H9 (cell line): ENCODE measurements at regions not wholly inside any gene's neighbourhood (a gene's known extent, or its start where the extent isn't known, plus 50 kb on each side); places are given as distances from the start of the nearest gene placed in this dataset.

Experiments used
- DNase-seq: peaks from one replicate; pipeline ENCODE4 v3.0.0-alpha.2; 2017
- H2AFZ ChIP-seq: one replicate; pipeline ENCODE4 v1.6.1; 2013; ENCODE audit warnings: mild to moderate bottlenecking, low read length, control low read depth, moderate library complexity
- H2AK5ac ChIP-seq: 2 replicates; pipeline ENCODE4 v1.6.1; 2013; ENCODE audit warnings: low read length, control low read depth, mixed read lengths; ENCODE audit not compliant: insufficient read length
- H2BK120ac ChIP-seq: one replicate; pipeline ENCODE4 v1.6.1; 2013; ENCODE audit warnings: low read depth, mild to moderate bottlenecking, low read length, control low read depth, inconsistent platforms; ENCODE audit not compliant: poor library complexity, severe bottlenecking
- H2BK12ac ChIP-seq: 2 replicates; pipeline ENCODE4 v1.6.1; 2013; ENCODE audit warnings: low read length, control low read depth, mixed read lengths, low read depth; ENCODE audit not compliant: insufficient read length
- H2BK15ac ChIP-seq: 2 replicates; pipeline ENCODE4 v1.6.1; 2013; ENCODE audit warnings: low read depth, low read length, control low read depth
- H2BK20ac ChIP-seq: one replicate; pipeline ENCODE4 v1.6.1; 2013; ENCODE audit warnings: low read depth, mild to moderate bottlenecking, low read length, control low read depth, inconsistent platforms; ENCODE audit not compliant: poor library complexity, severe bottlenecking
- H2BK5ac ChIP-seq: 2 replicates; pipeline ENCODE4 v1.6.1; 2013; ENCODE audit warnings: low read length, control low read depth, mixed read lengths; ENCODE audit not compliant: insufficient read length
- H3K14ac ChIP-seq: 2 replicates; pipeline ENCODE4 v1.6.1; 2013; ENCODE audit warnings: low read length, control low read depth; ENCODE audit not compliant: insufficient read depth
- H3K18ac ChIP-seq: 2 replicates; pipeline ENCODE4 v1.6.1; 2013; ENCODE audit warnings: low read depth, mild to moderate bottlenecking, mixed read lengths, low read length, control low read depth; ENCODE audit not compliant: insufficient read length
- H3K23ac ChIP-seq: 2 replicates; pipeline ENCODE4 v1.6.1; 2013; ENCODE audit warnings: low read length, control low read depth, mixed read lengths, low read depth; ENCODE audit not compliant: insufficient read length
- H3K23me2 ChIP-seq: 2 replicates; pipeline ENCODE4 v1.6.1; 2013; ENCODE audit warnings: low read depth, mild to moderate bottlenecking, mixed read lengths, low read length, control low read depth; ENCODE audit not compliant: insufficient read length, poor library complexity, severe bottlenecking
- H3K27ac ChIP-seq: 2 replicates; pipeline ENCODE4 v1.5.1; 2013; ENCODE audit warnings: low read length, control low read depth, mixed read lengths, low read depth; ENCODE audit not compliant: insufficient read length
- H3K27me3 ChIP-seq: 2 replicates; pipeline ENCODE4 v1.6.1; 2013; ENCODE audit warnings: low read length, control low read depth, inconsistent platforms; ENCODE audit not compliant: insufficient read depth
- H3K4ac ChIP-seq: 2 replicates; pipeline ENCODE4 v1.6.1; 2013; ENCODE audit warnings: low read depth, mild to moderate bottlenecking, control low read depth, inconsistent platforms, low read length, moderate library complexity
- H3K4me1 ChIP-seq: 2 replicates; pipeline ENCODE4 v1.6.1; 2013; ENCODE audit warnings: low read length, control low read depth, inconsistent platforms; ENCODE audit not compliant: insufficient read depth
- H3K4me2 ChIP-seq: 2 replicates; pipeline ENCODE4 v1.6.1; 2013; ENCODE audit warnings: low read length, control low read depth, mixed read lengths; ENCODE audit not compliant: insufficient read length, insufficient read depth
- H3K56ac ChIP-seq: 2 replicates; pipeline ENCODE4 v1.6.1; 2013; ENCODE audit warnings: low read depth, mild to moderate bottlenecking, mixed read lengths, low read length, control low read depth; ENCODE audit not compliant: insufficient read length
- H3K79me1 ChIP-seq: 2 replicates; pipeline ENCODE4 v1.6.1; 2013; ENCODE audit warnings: low read depth, mild to moderate bottlenecking, moderate library complexity, low read length, control low read depth, inconsistent platforms; ENCODE audit not compliant: insufficient read depth, poor library complexity, severe bottlenecking
- H3K79me2 ChIP-seq: 2 replicates; pipeline ENCODE4 v1.6.1; 2013; ENCODE audit warnings: low read length, control low read depth, inconsistent platforms; ENCODE audit not compliant: insufficient read depth
- H3K9ac ChIP-seq: 2 replicates; pipeline ENCODE4 v1.6.1; 2013; ENCODE audit warnings: low read length, control low read depth, mixed read lengths; ENCODE audit not compliant: insufficient read length; ENCODE audit errors: extremely low read depth
- H3K9me3 ChIP-seq: one replicate; pipeline ENCODE4 v1.6.1; 2013; ENCODE audit warnings: low read depth, low read length, inconsistent platforms; ENCODE audit not compliant: control insufficient read depth
- H3T11ph ChIP-seq: one replicate; pipeline ENCODE4 v1.6.1; 2013; ENCODE audit warnings: mild to moderate bottlenecking, low read length, control low read depth, inconsistent platforms
- H4K20me1 ChIP-seq: one replicate; pipeline ENCODE4 v1.6.1; 2013; ENCODE audit not compliant: control insufficient read depth, insufficient read length, insufficient read depth
- H4K5ac ChIP-seq: 2 replicates; pipeline ENCODE4 v1.6.1; 2013; ENCODE audit warnings: low read depth, mild to moderate bottlenecking, mixed read lengths, low read length, control low read depth; ENCODE audit not compliant: insufficient read length
- H4K8ac ChIP-seq: replicated peaks from 2 replicates; pipeline ENCODE4 v1.6.1; 2013; ENCODE audit warnings: low read length, control low read depth, mixed read lengths, low read depth; ENCODE audit not compliant: insufficient read length
- H4K91ac ChIP-seq: 2 replicates; pipeline ENCODE4 v1.6.1; 2013; ENCODE audit warnings: low read depth, mild to moderate bottlenecking, moderate library complexity, mixed read lengths, low read length, control low read depth; ENCODE audit not compliant: insufficient read length
- H3K27ac Mint-ChIP-seq, 3 experiments: 2 replicates in 2 of 3; 3 replicates in 1 of 3; pipeline ENCODE4 v1.8.0; 2020 to 2021; ENCODE audit warnings: mixed read lengths in 3 of 3, mild to moderate bottlenecking in 1 of 3, moderate library complexity in 1 of 3
- H3K27me3 Mint-ChIP-seq: 2 replicates; pipeline ENCODE4 v1.8.0; 2021; ENCODE audit warnings: low read depth, mild to moderate bottlenecking, moderate library complexity, mixed read lengths
- H3K36me3 Mint-ChIP-seq, 3 experiments: 2 replicates in 2 of 3; 3 replicates in 1 of 3; pipeline ENCODE4 v1.8.0; 2020 to 2021; ENCODE audit warnings: low read depth in 3 of 3, mixed read lengths in 3 of 3; ENCODE audit not compliant: insufficient read depth in 1 of 3
- H3K4me1 Mint-ChIP-seq, 2 experiments: 2 replicates each; pipeline ENCODE4 v1.8.0; 2020; ENCODE audit warnings: mixed read lengths in 2 of 2
- H3K4me3 Mint-ChIP-seq, 2 experiments: 2 replicates in 1 of 2; 3 replicates in 1 of 2; pipeline ENCODE4 v1.8.0; 2020 to 2021; ENCODE audit warnings: mild to moderate bottlenecking in 2 of 2, mixed read lengths in 2 of 2, moderate library complexity in 1 of 2
- H3K9me3 Mint-ChIP-seq, 2 experiments: 2 replicates in 1 of 2; 3 replicates in 1 of 2; pipeline ENCODE4 v1.8.0; 2020; ENCODE audit warnings: mild to moderate bottlenecking in 2 of 2, mixed read lengths in 2 of 2, moderate library complexity in 1 of 2
- WGBS: extraction: QIAGEN DNeasy Blood & Tissue Kit; methylation state at CpG from one replicate; pipeline ENCODE4 v1.1.7; 2013; ENCODE audit warnings: missing lambda C conversion rate, low lambda C conversion rate, mixed read lengths; ENCODE audit not compliant: insufficient read length; ENCODE audit errors: extremely low coverage; 5-methylcytosine and 5-hydroxymethylcytosine counted together
- TF ChIP-seq, protein P1 (sequence below): fragments of 200-600 bp; sonication (generic); conservative IDR thresholded peaks from 3 replicates; pipeline ENCODE4 v1.8.0; 2021; ENCODE audit warnings: antibody characterized with exemption, mild to moderate bottlenecking

DNA sequence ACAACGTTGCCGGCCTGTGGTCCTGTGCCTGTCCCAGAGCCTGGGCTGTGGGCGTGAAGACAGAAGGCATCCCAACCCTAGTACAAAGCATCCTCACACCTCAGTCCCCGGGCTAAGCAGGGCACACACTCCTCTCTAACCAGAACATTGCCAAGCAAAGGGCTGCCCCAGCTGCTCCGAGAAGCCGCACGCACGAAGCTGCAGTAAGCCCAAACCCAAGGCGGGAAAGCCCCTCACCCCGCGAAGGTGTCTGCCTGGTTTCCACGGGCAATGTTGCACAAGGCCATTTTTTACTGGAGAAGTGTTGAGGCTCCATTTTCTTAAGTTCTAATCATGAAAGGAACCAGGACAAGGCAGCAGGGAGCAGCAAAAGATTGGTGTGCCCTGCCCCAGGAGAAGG, 519.0 kb downstream of the NPHP4 start:
- no peak overlapping the region for H2BK120ac ChIP-seq
- H3K14ac ChIP-seq = no peak overlapping the region
- no peak overlapping the region for H3K18ac ChIP-seq
- no peak overlapping the region for H3T11ph ChIP-seq
- no peak overlapping the region for H3K4me2 ChIP-seq
- WGBS = no CpG with 5 or more reads among the region's 12 CpGs
- Mint-ChIP-seq H3K27me3 (peaks cover 26% of the 10 kb centered on the region), H3K36me3 (no peaks in the 10 kb centered on the region), H3K4me3 (no peak overlapping the region), H3K27ac (no peak overlapping the region), H3K4me1 (peaks cover 17 to 26% of the 10 kb centered on the region in 2 experiments), H3K9me3 (no peaks in the 10 kb centered on the region; a peak in 2 of 5 replicates)
- H3K79me1 ChIP-seq = no peaks in the 10 kb centered on the region
- TF ChIP-seq, protein P1, sequence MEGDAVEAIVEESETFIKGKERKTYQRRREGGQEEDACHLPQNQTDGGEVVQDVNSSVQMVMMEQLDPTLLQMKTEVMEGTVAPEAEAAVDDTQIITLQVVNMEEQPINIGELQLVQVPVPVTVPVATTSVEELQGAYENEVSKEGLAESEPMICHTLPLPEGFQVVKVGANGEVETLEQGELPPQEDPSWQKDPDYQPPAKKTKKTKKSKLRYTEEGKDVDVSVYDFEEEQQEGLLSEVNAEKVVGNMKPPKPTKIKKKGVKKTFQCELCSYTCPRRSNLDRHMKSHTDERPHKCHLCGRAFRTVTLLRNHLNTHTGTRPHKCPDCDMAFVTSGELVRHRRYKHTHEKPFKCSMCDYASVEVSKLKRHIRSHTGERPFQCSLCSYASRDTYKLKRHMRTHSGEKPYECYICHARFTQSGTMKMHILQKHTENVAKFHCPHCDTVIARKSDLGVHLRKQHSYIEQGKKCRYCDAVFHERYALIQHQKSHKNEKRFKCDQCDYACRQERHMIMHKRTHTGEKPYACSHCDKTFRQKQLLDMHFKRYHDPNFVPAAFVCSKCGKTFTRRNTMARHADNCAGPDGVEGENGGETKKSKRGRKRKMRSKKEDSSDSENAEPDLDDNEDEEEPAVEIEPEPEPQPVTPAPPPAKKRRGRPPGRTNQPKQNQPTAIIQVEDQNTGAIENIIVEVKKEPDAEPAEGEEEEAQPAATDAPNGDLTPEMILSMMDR = no peak
- H2BK15ac ChIP-seq = no peak overlapping the region
- H4K5ac ChIP-seq = no peak overlapping the region
- no peak overlapping the region for H3K4ac ChIP-seq
- no peaks in the 10 kb centered on the region for H4K20me1 ChIP-seq
- H3K56ac ChIP-seq = no peak overlapping the region
- H2BK20ac ChIP-seq = no peak overlapping the region
- H3K79me2 ChIP-seq = no peaks in the 10 kb centered on the region
- H3K4me1 ChIP-seq = no peaks in the 10 kb centered on the region
- no peak overlapping the region for H2AK5ac ChIP-seq
- no peak overlapping the region for H2BK5ac ChIP-seq
- H3K23ac ChIP-seq = no peak overlapping the region
- H3K9me3 ChIP-seq = no peaks in the 10 kb centered on the region
- no peak overlapping the region for H3K27ac ChIP-seq
- H4K8ac ChIP-seq = no peak overlapping the region
- no peak for DNase-seq
- H2BK12ac ChIP-seq = no peak overlapping the region
- H3K23me2 ChIP-seq = no peaks in the 10 kb centered on the region
- H2AFZ ChIP-seq = no peak overlapping the region
- H3K9ac ChIP-seq = no peak overlapping the region
- H3K27me3 ChIP-seq = no peaks in the 10 kb centered on the region
- no peak overlapping the region for H4K91ac ChIP-seq
